ENCODE measurements at regions not wholly inside any gene's neighbourhood (a gene's known extent, or its start where the extent isn't known, plus 50 kb on each side); places are given as distances from the start of the nearest gene placed in this dataset.

GRCh38 chr5:164153469-164154172 lies 648.2 kb downstream of the MAT2B start:
- TF ChIP-seq, protein P1, sequence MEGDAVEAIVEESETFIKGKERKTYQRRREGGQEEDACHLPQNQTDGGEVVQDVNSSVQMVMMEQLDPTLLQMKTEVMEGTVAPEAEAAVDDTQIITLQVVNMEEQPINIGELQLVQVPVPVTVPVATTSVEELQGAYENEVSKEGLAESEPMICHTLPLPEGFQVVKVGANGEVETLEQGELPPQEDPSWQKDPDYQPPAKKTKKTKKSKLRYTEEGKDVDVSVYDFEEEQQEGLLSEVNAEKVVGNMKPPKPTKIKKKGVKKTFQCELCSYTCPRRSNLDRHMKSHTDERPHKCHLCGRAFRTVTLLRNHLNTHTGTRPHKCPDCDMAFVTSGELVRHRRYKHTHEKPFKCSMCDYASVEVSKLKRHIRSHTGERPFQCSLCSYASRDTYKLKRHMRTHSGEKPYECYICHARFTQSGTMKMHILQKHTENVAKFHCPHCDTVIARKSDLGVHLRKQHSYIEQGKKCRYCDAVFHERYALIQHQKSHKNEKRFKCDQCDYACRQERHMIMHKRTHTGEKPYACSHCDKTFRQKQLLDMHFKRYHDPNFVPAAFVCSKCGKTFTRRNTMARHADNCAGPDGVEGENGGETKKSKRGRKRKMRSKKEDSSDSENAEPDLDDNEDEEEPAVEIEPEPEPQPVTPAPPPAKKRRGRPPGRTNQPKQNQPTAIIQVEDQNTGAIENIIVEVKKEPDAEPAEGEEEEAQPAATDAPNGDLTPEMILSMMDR (optimal IDR thresholded peaks at IDR 0.05 in 1 of 3, IDR thresholded peaks at IDR 0.05 in 1 of 3, conservative IDR thresholded peaks at IDR 0.05 in 1 of 3; ENCODE audit: extremely low read depth in 1 of 3, insufficient read depth in 2 of 3, low read length in 3 of 3) = no peak
- TF ChIP-seq EZH2 (IDR thresholded peaks at IDR 0.05; ENCODE audit: low read length) = no peak

Data from keratinocyte (primary cell).